Pancreas (tissue), 10 donors: ENCODE measurements at regions not wholly inside any gene's neighbourhood (a gene's known extent, or its start where the extent isn't known, plus 50 kb on each side); places are given as distances from the start of the nearest gene placed in this dataset.
A peak's percentile ranks its signal among the peaks of the same experiment; 100 is the strongest.

Experiments used
- ATAC-seq, 4 donors: fragments of 200-7000 bp; cut with Tn5 transposase; one replicate each; pipeline versions ENCODE4 v1.8.0 to v1.9.1; 2020; ENCODE audit warnings: mild to moderate bottlenecking in 4 of 4, moderate library complexity in 4 of 4
- DNase-seq, 6 donors: peaks; one replicate each; pipeline ENCODE4 v3.0.0-alpha.2; 2020
- FAIRE-seq: peaks from 2 replicates; lab custom pipeline; 2012; peaks lifted over from hg19 to GRCh38; lab: Jason Lieb, UNC
- H3K27ac ChIP-seq, 4 donors: fragments of 200-600 bp; sonication (generic); 1 replicate in 3 of 4; 2 replicates in 1 of 4; pipeline versions ENCODE4 v1.5.0 to v1.8.0; 2020
- H3K27me3 ChIP-seq, 4 donors: fragments of 200-600 bp; one replicate each; pipeline ENCODE4 v1.8.0; 2021
- H3K36me3 ChIP-seq, 3 donors: fragments of 200-600 bp; sonication (generic) in 1 of 3; one replicate each; pipeline versions ENCODE4 v1.5.0 to v1.8.0; 2020 to 2021
- H3K4me1 ChIP-seq, 3 donors: fragments of 200-600 bp; one replicate each; pipeline ENCODE4 v1.8.0; 2021
- H3K4me3 ChIP-seq, 4 donors: fragments of 200-600 bp; sonication (generic) in 2 of 4; one replicate each; pipeline versions ENCODE4 v1.5.0 to v1.8.0; 2020 to 2021
- H3K9me3 ChIP-seq, 4 donors: fragments of 200-600 bp; one replicate each; pipeline ENCODE4 v1.8.0; 2021
- CTCF ChIP-seq, 4 donors: fragments of 200-600 bp; sonication (generic) in 3 of 4; IDR thresholded peaks; one replicate each; pipeline versions ENCODE4 v1.5.0 to v1.8.0; 2021; ENCODE audit warnings: antibody characterized with exemption in 4 of 4
- WGBS, 2 donors: extraction: QIAGEN DNeasy Blood & Tissue Kit; methylation state at CpG; one replicate each; pipeline ENCODE4 v1.1.7; 2013; 5-methylcytosine and 5-hydroxymethylcytosine counted together
- intact Hi-C, 3 donors: fragments of 100-400 bp; cut with DNase I; formaldehyde crosslinking; loops; one replicate each; pipeline versions ENCODE4 v1.11.1 to v1.14.2; 2022
- donor health status: healthy with polysubstance abuse.
- donor health status: DM: no; HTN: no; CAD: no; lungs with moderate emphysema.
- donor health status: DM: no; HTN: no; CAD: no.
- donor health status: control.
- donor health status: control.
- donor health status: Bipolar disorder and iron deficiency.
- donor health status: DM: yes; HTN: yes; CAD: no.
- donor health status: DM: no; HTN: no; CAD: no.
- donor health status: DM: no; HTN: no; CAD: no.
- donor health status: DM: yes; HTN: yes; CAD: no.

- H3K27me3 ChIP-seq, result no peaks in the 10 kb centered on the region
- FAIRE-seq, result no peak
- no peak overlapping the region for H3K4me3 ChIP-seq
- no peak for DNase-seq
- H3K9me3 ChIP-seq, result no peaks in the 10 kb centered on the region
- WGBS, 2 donors, result 58 to 64% methylated on average over 2 of the region's 2 CpGs
- no peaks in the 10 kb centered on the region for H3K4me1 ChIP-seq
- no peak for TF ChIP-seq CTCF (IDR thresholded peaks at IDR 0.05)
- no peaks in the 10 kb centered on the region for H3K36me3 ChIP-seq
- H3K27ac ChIP-seq, result no peak overlapping the region
- intact Hi-C loops, result no loop called here
- ATAC-seq, result no peak
Measured at GRCh38 chr3:168548719-168549118, 453.0 kb upstream of the GOLIM4 start.

- no peaks in the 10 kb centered on the region for H3K4me1 ChIP-seq
- H3K36me3 ChIP-seq, result no peaks in the 10 kb centered on the region
- no peaks in the 10 kb centered on the region for H3K27me3 ChIP-seq
- H3K4me3 ChIP-seq, result no peak overlapping the region
- ATAC-seq (no peak), DNase-seq (no peak), FAIRE-seq (no peak)
- whole genome bisulfite sequencing, 2 donors, result 85 to 91% methylated on average over 7 of the region's 7 CpGs
- no peak overlapping the region for H3K27ac ChIP-seq
- no peak for TF ChIP-seq CTCF (IDR thresholded peaks at IDR 0.05)
- no peaks in the 10 kb centered on the region for H3K9me3 ChIP-seq
- intact Hi-C loops, result no loop called here
Measured at GRCh38 chr3:168546707-168547106, 451.0 kb upstream of the GOLIM4 start.

- Histone ChIP-seq H3K9me3 (no peaks in the 10 kb centered on the region), H3K4me1 (no peaks in the 10 kb centered on the region), H3K36me3 (no peaks in the 10 kb centered on the region), H3K27me3 (no peaks in the 10 kb centered on the region), H3K27ac (no peak overlapping the region), H3K4me3 (no peak overlapping the region)
- TF ChIP-seq CTCF (IDR thresholded peaks at IDR 0.05), result no peak
- intact Hi-C loops, result no loop called here
- FAIRE-seq (no peak), ATAC-seq (peak in 3 of 4 donors; percentile 14 to 64 (median 63)), DNase-seq (peak in 2 of 6 donors; percentile 13)
- 38 to 57% methylated on average over 1 of the region's 1 CpG for WGBS, 2 donors
Measured at GRCh38 chr3:168545591-168545990, 449.9 kb upstream of the GOLIM4 start.

GRCh38 chr3:168544097-168544957 is 448.6 kb upstream of the GOLIM4 start:
- H3K27me3 ChIP-seq, result no peaks in the 10 kb centered on the region
- no peak overlapping the region for H3K27ac ChIP-seq
- H3K4me1 ChIP-seq, result no peaks in the 10 kb centered on the region
- H3K9me3 ChIP-seq, result no peaks in the 10 kb centered on the region
- FAIRE-seq (no peak), ATAC-seq (no peak), DNase-seq (no peak)
- intact Hi-C loops, result no loop called here
- H3K36me3 ChIP-seq, result no peaks in the 10 kb centered on the region
- TF ChIP-seq CTCF (IDR thresholded peaks at IDR 0.05), result no peak
- no peak overlapping the region for H3K4me3 ChIP-seq

- H3K4me3 ChIP-seq, result no peak overlapping the region
- H3K27ac ChIP-seq, result no peak overlapping the region
- H3K27me3 ChIP-seq, result no peaks in the 10 kb centered on the region
- 24 to 62% methylated on average over 2 of the region's 2 CpGs for WGBS, 2 donors
- no peaks in the 10 kb centered on the region for H3K4me1 ChIP-seq
- no peak for TF ChIP-seq CTCF (IDR thresholded peaks at IDR 0.05)
- H3K9me3 ChIP-seq, result no peaks in the 10 kb centered on the region
- no peak for DNase-seq
- ATAC-seq, result no peak
- no peak for FAIRE-seq
- intact Hi-C loops, result no loop called here
- no peaks in the 10 kb centered on the region for H3K36me3 ChIP-seq
Measured at GRCh38 chr3:168540726-168541125, 445.0 kb upstream of the GOLIM4 start.
